ENCODE measurements at regions not wholly inside any gene's neighbourhood (a gene's known extent, or its start where the extent isn't known, plus 50 kb on each side); places are given as distances from the start of the nearest gene placed in this dataset.

GRCh38 chr2:18232731-18233438 lies 327.6 kb downstream of the RDH14 start:
- H3K27me3 ChIP-seq (ENCODE audit: low read length): no peaks in the 10 kb centered on the region
- H3K9me3 ChIP-seq (ENCODE audit: insufficient read depth, low read length): no peaks in the 10 kb centered on the region
- H3F3A ChIP-seq (ENCODE audit: insufficient read depth): no peaks in the 10 kb centered on the region
- no peaks in the 10 kb centered on the region for H3K9me2 ChIP-seq (replicated peaks; ENCODE audit: insufficient read depth, low read length)
- no peak overlapping the region for H3K9ac ChIP-seq (ENCODE audit: low read length)
- H3K27ac ChIP-seq (ENCODE audit: low read depth, low read length): no peak overlapping the region
- no peak overlapping the region for H2AFZ ChIP-seq (ENCODE audit: low read depth, low read length, severe bottlenecking)
- H3K4me2 ChIP-seq (ENCODE audit: low read depth, low read length, poor library complexity, severe bottlenecking): no peak overlapping the region
- no peak for TF ChIP-seq CTCF (IDR thresholded peaks at IDR 0.05; ENCODE audit: insufficient read depth, low read length, poor library complexity, severe bottlenecking)
- no peak for TF ChIP-seq EZH2phosphoT487 (conservative IDR thresholded peaks at IDR 0.05; ENCODE audit: low read length)
- no peaks in the 10 kb centered on the region for H4K20me1 ChIP-seq (ENCODE audit: low read depth, low read length)
- no peaks in the 10 kb centered on the region for H3K79me2 ChIP-seq (ENCODE audit: insufficient read depth, low read length)
- no peaks in the 10 kb centered on the region for H3K36me3 ChIP-seq (ENCODE audit: low read length)
- no peak overlapping the region for H3K4me3 ChIP-seq (ENCODE audit: insufficient read depth, low read length, poor library complexity, severe bottlenecking)

- H3K9me3 ChIP-seq (ENCODE audit: insufficient read depth, low read length): no peaks in the 10 kb centered on the region
Measured at GRCh38 chr2:18230668-18231067, 329.8 kb downstream of the RDH14 start.

GRCh38 chr2:18219676-18220075 lies 340.8 kb downstream of the RDH14 start:
- Histone ChIP-seq H3K79me2 (ENCODE audit: insufficient read depth, low read length) (no peaks in the 10 kb centered on the region), H3K4me3 (ENCODE audit: insufficient read depth, low read length, poor library complexity, severe bottlenecking) (no peak overlapping the region), H3K27me3 (ENCODE audit: low read length) (no peaks in the 10 kb centered on the region), H3K9me3 (ENCODE audit: insufficient read depth, low read length) (no peaks in the 10 kb centered on the region), H3K4me2 (ENCODE audit: low read depth, low read length, poor library complexity, severe bottlenecking) (no peak overlapping the region), H3K36me3 (ENCODE audit: low read length) (no peaks in the 10 kb centered on the region), H3K9me2 (replicated peaks; ENCODE audit: insufficient read depth, low read length) (no peaks in the 10 kb centered on the region), H3K9ac (ENCODE audit: low read length) (no peak overlapping the region), H2AFZ (ENCODE audit: low read depth, low read length, severe bottlenecking) (no peak overlapping the region), H3F3A (ENCODE audit: insufficient read depth) (no peaks in the 10 kb centered on the region), H3K27ac (ENCODE audit: low read depth, low read length) (no peak overlapping the region), H4K20me1 (ENCODE audit: low read depth, low read length) (no peaks in the 10 kb centered on the region)
- TF ChIP-seq CTCF (IDR thresholded peaks at IDR 0.05; ENCODE audit: insufficient read depth, low read length, poor library complexity, severe bottlenecking) (no peak), EZH2phosphoT487 (conservative IDR thresholded peaks at IDR 0.05; ENCODE audit: low read length) (no peak)

More at GRCh38 chr2:18230668-18231067, 329.8 kb downstream of the RDH14 start:
- Histone ChIP-seq H3K4me3 (ENCODE audit: insufficient read depth, low read length, poor library complexity, severe bottlenecking) (no peak overlapping the region), H3K79me2 (ENCODE audit: insufficient read depth, low read length) (no peaks in the 10 kb centered on the region), H3K4me2 (ENCODE audit: low read depth, low read length, poor library complexity, severe bottlenecking) (no peak overlapping the region), H3K9ac (ENCODE audit: low read length) (no peak overlapping the region), H3F3A (ENCODE audit: insufficient read depth) (no peaks in the 10 kb centered on the region), H3K27me3 (ENCODE audit: low read length) (no peaks in the 10 kb centered on the region), H3K36me3 (ENCODE audit: low read length) (no peaks in the 10 kb centered on the region), H2AFZ (ENCODE audit: low read depth, low read length, severe bottlenecking) (no peak overlapping the region), H3K9me2 (replicated peaks; ENCODE audit: insufficient read depth, low read length) (no peaks in the 10 kb centered on the region), H3K27ac (ENCODE audit: low read depth, low read length) (no peak overlapping the region), H4K20me1 (ENCODE audit: low read depth, low read length) (no peaks in the 10 kb centered on the region)
- TF ChIP-seq CTCF (IDR thresholded peaks at IDR 0.05; ENCODE audit: insufficient read depth, low read length, poor library complexity, severe bottlenecking) (no peak), EZH2phosphoT487 (conservative IDR thresholded peaks at IDR 0.05; ENCODE audit: low read length) (no peak)
